HEK293T (cell line): ENCODE measurements at regions not wholly inside any gene's neighbourhood (a gene's known extent, or its start where the extent isn't known, plus 50 kb on each side); places are given as distances from the start of the nearest gene placed in this dataset.

Experiments
- CTCF ChIA-PET: fragments of 350-600 bp; formaldehyde crosslinking; extraction: SDS; loops from one replicate; lab custom pipeline; 2021; ENCODE audit warnings: antibody characterized with exemption, inconsistent platforms; lab: Yijun Ruan, JAX
- POLR2A ChIA-PET: fragments of 350-600 bp; formaldehyde crosslinking; extraction: SDS; loops from one replicate; lab custom pipeline; 2020; ENCODE audit warnings: antibody characterized with exemption, inconsistent platforms; lab: Yijun Ruan, JAX
- DNase-seq: peaks from one replicate; pipeline ENCODE4 v3.0.0; 2012; ENCODE audit warnings: mixed read lengths; ENCODE audit errors: extremely low spot score
- ARNT ChIP-seq: fragments of 450-650 bp; IDR thresholded peaks from 2 replicates; pipeline ENCODE4 v1.6.1; 2017; ENCODE audit warnings: mild to moderate bottlenecking
- BHLHE40 ChIP-seq: fragments of 450-650 bp; IDR thresholded peaks from 2 replicates; pipeline ENCODE4 v1.6.1; 2016; ENCODE audit warnings: mild to moderate bottlenecking, moderate library complexity, borderline replicate concordance
- CTBP1 ChIP-seq: fragments of 450-650 bp; IDR thresholded peaks from 2 replicates; pipeline ENCODE4 v1.6.1; 2016; ENCODE audit warnings: borderline replicate concordance
- ELF4 ChIP-seq: fragments of 450-650 bp; IDR thresholded peaks from 2 replicates; pipeline ENCODE4 v1.6.1; 2017; ENCODE audit warnings: antibody characterized with exemption
- FOXA1 ChIP-seq: fragments of 450-650 bp; IDR thresholded peaks from 2 replicates; pipeline ENCODE4 v1.6.1; 2016; ENCODE audit warnings: mild to moderate bottlenecking
- FOXK2 ChIP-seq: fragments of 450-650 bp; IDR thresholded peaks from 2 replicates; pipeline ENCODE4 v1.6.1; 2016; ENCODE audit warnings: mild to moderate bottlenecking
- FOXM1 ChIP-seq: fragments of 450-650 bp; IDR thresholded peaks from 2 replicates; pipeline ENCODE4 v1.6.1; 2017; ENCODE audit warnings: mild to moderate bottlenecking, borderline replicate concordance
- HDGF ChIP-seq: fragments of 450-650 bp; IDR thresholded peaks from 2 replicates; pipeline ENCODE4 v1.6.1; 2017; ENCODE audit warnings: antibody characterized with exemption, borderline replicate concordance
- L3MBTL2 ChIP-seq: fragments of 450-650 bp; conservative IDR thresholded peaks from 2 replicates; pipeline ENCODE4 v1.6.1; 2016; ENCODE audit warnings: mild to moderate bottlenecking
- LEF1 ChIP-seq: fragments of 450-650 bp; IDR thresholded peaks from 2 replicates; pipeline ENCODE4 v1.6.1; 2017; ENCODE audit warnings: mild to moderate bottlenecking, borderline replicate concordance
- NFRKB ChIP-seq: fragments of 450-650 bp; IDR thresholded peaks from 2 replicates; pipeline ENCODE4 v1.6.1; 2016; ENCODE audit warnings: mild to moderate bottlenecking, moderate library complexity
- SP1 ChIP-seq: fragments of 450-650 bp; IDR thresholded peaks from 2 replicates; pipeline ENCODE4 v1.6.1; 2017
- SUZ12 ChIP-seq: fragments of 450-650 bp; IDR thresholded peaks from 2 replicates; pipeline ENCODE4 v1.6.1; 2016; ENCODE audit warnings: mild to moderate bottlenecking
- TARDBP ChIP-seq: fragments of 450-650 bp; IDR thresholded peaks from 2 replicates; pipeline ENCODE4 v1.6.1; 2016
- ZNF384 ChIP-seq: fragments of 450-650 bp; IDR thresholded peaks from 2 replicates; pipeline ENCODE4 v1.6.1; 2016
- TF ChIP-seq, protein P1 (sequence below): fragments of 450-650 bp; IDR thresholded peaks from 2 replicates; pipeline ENCODE4 v1.6.1; 2016

- TF ChIP-seq ZNF384 (no peak), L3MBTL2 (no peak), FOXK2 (no peak), BHLHE40 (no peak), TARDBP (no peak), NFRKB (no peak), SUZ12 (no peak), ARNT (no peak), SP1 (no peak), CTBP1 (no peak), ELF4 (no peak), FOXA1 (no peak), LEF1 (no peak), FOXM1 (no peak)
- TF ChIP-seq, protein P1, sequence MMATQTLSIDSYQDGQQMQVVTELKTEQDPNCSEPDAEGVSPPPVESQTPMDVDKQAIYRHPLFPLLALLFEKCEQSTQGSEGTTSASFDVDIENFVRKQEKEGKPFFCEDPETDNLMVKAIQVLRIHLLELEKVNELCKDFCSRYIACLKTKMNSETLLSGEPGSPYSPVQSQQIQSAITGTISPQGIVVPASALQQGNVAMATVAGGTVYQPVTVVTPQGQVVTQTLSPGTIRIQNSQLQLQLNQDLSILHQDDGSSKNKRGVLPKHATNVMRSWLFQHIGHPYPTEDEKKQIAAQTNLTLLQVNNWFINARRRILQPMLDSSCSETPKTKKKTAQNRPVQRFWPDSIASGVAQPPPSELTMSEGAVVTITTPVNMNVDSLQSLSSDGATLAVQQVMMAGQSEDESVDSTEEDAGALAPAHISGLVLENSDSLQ, result no peak
- ChIA-PET POLR2A (no interaction called here), CTCF (no interaction called here)
- DNase-seq, result no peak
These were observed 60.9 kb upstream of the USP47 start for GRCh38 chr11:11780858-11781257.

DNA sequence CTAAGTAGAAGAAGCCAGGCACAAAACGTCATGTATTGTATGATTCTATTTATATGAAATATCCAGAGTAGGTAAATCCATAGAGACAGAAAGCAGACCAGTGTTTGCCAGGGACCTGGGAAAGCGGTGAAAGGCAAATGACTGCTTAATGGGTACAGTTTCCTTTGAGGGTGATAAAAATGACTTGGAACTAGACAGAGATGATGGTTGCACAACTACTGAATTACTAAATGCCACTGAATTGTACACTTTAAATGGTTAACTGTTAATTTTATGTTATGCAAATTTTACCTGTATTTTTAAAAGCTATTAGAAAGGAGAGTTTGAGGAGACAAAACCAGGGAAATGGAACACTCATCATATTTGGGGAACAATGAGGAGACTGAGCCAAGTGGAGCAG, 61.8 kb upstream of the USP47 start:
- TF ChIP-seq ELF4 (no peak), CTBP1 (no peak), FOXA1 (no peak), NFRKB (no peak), SP1 (no peak), LEF1 (no peak), L3MBTL2 (no peak), FOXK2 (no peak), HDGF (no peak)
- DNase-seq, result no peak
- ChIA-PET POLR2A (no interaction called here), CTCF (no interaction called here)

DNA sequence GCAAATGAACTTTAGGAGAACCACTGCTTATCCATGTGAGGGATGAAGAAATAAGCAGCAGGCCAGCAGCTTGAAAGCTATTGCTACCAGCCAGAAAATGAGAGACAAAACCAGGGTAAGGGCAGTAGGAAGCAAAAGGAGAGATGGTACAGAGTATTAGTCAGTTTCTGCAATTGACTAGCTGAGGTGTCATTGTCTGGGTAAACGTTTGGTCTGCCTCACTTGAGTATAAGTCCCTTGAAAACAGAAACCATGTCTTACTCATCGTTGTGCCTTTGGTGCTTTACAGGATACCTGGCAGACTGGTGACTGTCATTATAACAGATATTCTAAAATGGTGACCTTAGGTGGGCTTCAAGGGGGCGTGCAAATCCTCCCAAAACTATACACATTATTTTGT, 63.9 kb upstream of the USP47 start:
- CTCF ChIA-PET, result interaction anchor here (1.4 kb wide), 1 partner anchor 156 kb away, joined by 3 read pairs; the partner anchor contains the start of gene GALNT18
- TF ChIP-seq BHLHE40, result no peak
- TF ChIP-seq ZNF384, result no peak
- no peak for TF ChIP-seq L3MBTL2
- TF ChIP-seq FOXM1, result no peak
- TF ChIP-seq TARDBP, result no peak
- TF ChIP-seq ARNT, result no peak
- no peak for TF ChIP-seq FOXA1
- TF ChIP-seq HDGF, result no peak
- no peak for TF ChIP-seq CTBP1
- no peak for TF ChIP-seq LEF1
- TF ChIP-seq, protein P1, result no peak
- no peak for TF ChIP-seq NFRKB
- no peak for TF ChIP-seq SP1
- no peak for TF ChIP-seq ELF4
- no peak for TF ChIP-seq FOXK2
- TF ChIP-seq SUZ12, result no peak
- DNase-seq, result no peak
- POLR2A ChIA-PET, result no interaction called here

- TF ChIP-seq SUZ12, result no peak
- TF ChIP-seq SP1, result no peak
- TF ChIP-seq TARDBP, result no peak
- TF ChIP-seq FOXM1, result no peak
- no peak for TF ChIP-seq FOXK2
- TF ChIP-seq ZNF384, result no peak
- no peak for TF ChIP-seq FOXA1
- TF ChIP-seq NFRKB, result no peak
- TF ChIP-seq, protein P1, result no peak
- no peak for TF ChIP-seq ELF4
- no peak for TF ChIP-seq LEF1
- no peak for TF ChIP-seq BHLHE40
- TF ChIP-seq HDGF, result no peak
- TF ChIP-seq L3MBTL2, result no peak
- TF ChIP-seq ARNT, result no peak
- no peak for TF ChIP-seq CTBP1
- ChIA-PET CTCF (interaction anchor here (0.5 kb wide), 1 partner anchor 570 kb away, joined by 8 read pairs; no protein-coding TSS in a partner anchor), POLR2A (no interaction called here)
- no peak for DNase-seq
These were observed 65.1 kb upstream of the USP47 start for GRCh38 chr11:11776714-11777113.

- no peak for DNase-seq
- TF ChIP-seq SP1 (no peak), FOXK2 (no peak), FOXM1 (no peak)
- CTCF ChIA-PET, result no interaction called here
- POLR2A ChIA-PET, result no interaction called here
These were observed 66.8 kb upstream of the USP47 start for GRCh38 chr11:11774928-11775327.

GRCh38 chr11:11772865-11773515, 68.8 kb upstream of the USP47 start:
- ChIA-PET CTCF (no interaction called here), POLR2A (no interaction called here)
- TF ChIP-seq NFRKB, result no peak
- no peak for TF ChIP-seq SP1
- no peak for TF ChIP-seq HDGF
- no peak for TF ChIP-seq FOXA1
- no peak for TF ChIP-seq LEF1
- no peak for TF ChIP-seq SUZ12
- no peak for TF ChIP-seq TARDBP
- TF ChIP-seq, protein P1, result no peak
- no peak for TF ChIP-seq ELF4
- no peak for TF ChIP-seq BHLHE40
- TF ChIP-seq ZNF384, result no peak
- no peak for TF ChIP-seq FOXK2
- TF ChIP-seq ARNT, result no peak
- no peak for TF ChIP-seq CTBP1
- TF ChIP-seq FOXM1, result no peak
- no peak for TF ChIP-seq L3MBTL2
- DNase-seq, result no peak
